K562 (cell line): ENCODE measurements at regions not wholly inside any gene's neighbourhood (a gene's known extent, or its start where the extent isn't known, plus 50 kb on each side); places are given as distances from the start of the nearest gene placed in this dataset.

ENCODE experiments used
- ATAC-seq: fragments of 200-7000 bp; cut with Tn5 transposase; 3 replicates; pipeline ENCODE4 v1.9.1; 2020; ENCODE audit warnings: moderate library complexity
- BruUV-seq: library from RNA; stranded (reverse); fragments of 400-500 nt; replicated peaks from 2 replicates; lab custom pipeline; 2021; lab: Mats Ljungman, UMichigan
- CTCF ChIA-PET: fragments of 300-600 bp; formaldehyde crosslinking; extraction: SDS; loops from one replicate; lab custom pipeline; 2021; ENCODE audit warnings: low intra/inter-chr PET ratio; lab: Yijun Ruan, JAX
- POLR2A ChIA-PET: fragments of 300-600, 350-650 bp; sonication (Branson Sonifier 250); formaldehyde crosslinking; extraction: SDS; loops from one replicate; lab custom pipeline; 2021; ENCODE audit warnings: antibody characterized with exemption, inconsistent platforms; lab: Yijun Ruan, JAX
- DNase-seq, 4 experiments: peaks; one replicate each; pipeline versions ENCODE4 v3.0.0 to v3.0.0-alpha.2; 2011 to 2018; ENCODE audit warnings: low spot score in 3 of 4, mixed read lengths in 3 of 4; ENCODE audit errors: extremely low read depth in 1 of 4
- FAIRE-seq: peaks from 2 replicates; lab custom pipeline; 2011; peaks lifted over from hg19 to GRCh38; lab: Jason Lieb, UNC
- H2AFZ ChIP-seq: 2 replicates; pipeline ENCODE4 v1.6.0; 2011; ENCODE audit warnings: low read depth, low read length, control low read depth, inconsistent platforms
- H3K27ac ChIP-seq: fragments of 200-600 bp; 3 replicates; pipeline ENCODE4 v1.8.0; 2011; ENCODE audit warnings: low read depth, mild to moderate bottlenecking, control low read depth, inconsistent platforms, low read length, moderate library complexity, mixed read lengths; ENCODE audit errors: extremely low read depth
- H3K27me3 ChIP-seq, 2 experiments: fragments of 300-600 bp in 1 of 2; 2 replicates in 1 of 2; 3 replicates in 1 of 2; pipeline versions ENCODE4 v1.6.0 to v1.8.0; 2011; ENCODE audit warnings: inconsistent platforms in 2 of 2, low read length in 2 of 2, mild to moderate bottlenecking in 1 of 2, mixed read lengths in 1 of 2, moderate library complexity in 1 of 2; ENCODE audit not compliant: control insufficient read depth in 2 of 2, insufficient read depth in 2 of 2
- H3K36me3 ChIP-seq: fragments of 300-600 bp; 3 replicates; pipeline ENCODE4 v1.8.0; 2011; ENCODE audit warnings: mild to moderate bottlenecking, low read length, inconsistent platforms; ENCODE audit not compliant: control insufficient read depth, insufficient read depth
- H3K4me1 ChIP-seq, 2 experiments: fragments of 200-600 bp in 1 of 2; replicated peaks in 1 of 2; 2 replicates in 1 of 2; 3 replicates in 1 of 2; pipeline versions ENCODE4 v1.5.1 to v1.8.0; 2011; ENCODE audit warnings: inconsistent platforms in 2 of 2, low read length in 2 of 2, mild to moderate bottlenecking in 1 of 2, mixed read lengths in 1 of 2, moderate library complexity in 1 of 2; ENCODE audit not compliant: control insufficient read depth in 2 of 2, insufficient read depth in 2 of 2
- H3K4me2 ChIP-seq: 2 replicates; pipeline ENCODE4 v1.6.1; 2011; ENCODE audit warnings: low read length, control low read depth, inconsistent platforms, mixed read lengths; ENCODE audit not compliant: insufficient read depth
- H3K4me3 ChIP-seq: fragments of 200-600 bp; sonication (generic), shearing (Covaris generic); 2 replicates; pipeline ENCODE4 v1.5.1; 2016; ENCODE audit warnings: control low read depth, inconsistent platforms
- H3K79me2 ChIP-seq: fragments of 200-600 bp; 3 replicates; pipeline ENCODE4 v1.8.0; 2011; ENCODE audit warnings: low read length, inconsistent platforms; ENCODE audit not compliant: control insufficient read depth, insufficient read depth
- H3K9ac ChIP-seq, 2 experiments: 2 replicates each; pipeline versions ENCODE4 v1.6.0 to v1.6.1; 2011; ENCODE audit warnings: low read depth in 2 of 2, low read length in 2 of 2, control low read depth in 1 of 2, inconsistent platforms in 1 of 2, mild to moderate bottlenecking in 1 of 2, mixed read lengths in 1 of 2; ENCODE audit not compliant: insufficient read depth in 1 of 2
- H3K9me1 ChIP-seq: one replicate; pipeline ENCODE4 v1.6.0; 2011; ENCODE audit warnings: inconsistent platforms, mild to moderate bottlenecking, low read length, moderate library complexity; ENCODE audit not compliant: control insufficient read depth, insufficient read depth
- H3K9me3 ChIP-seq: replicated peaks from 2 replicates; pipeline ENCODE4 v1.5.1; 2011; ENCODE audit warnings: low read depth, low read length, inconsistent platforms; ENCODE audit not compliant: control insufficient read depth, insufficient read depth
- H4K20me1 ChIP-seq: replicated peaks from 2 replicates; pipeline ENCODE4 v1.6.1; 2011; ENCODE audit warnings: low read length, inconsistent platforms, mixed read lengths; ENCODE audit not compliant: control insufficient read depth, insufficient read depth
- CREBBP ChIP-seq: IDR thresholded peaks from one replicate; pipeline ENCODE4 v1.6.1; 2012; ENCODE audit warnings: low read depth, mild to moderate bottlenecking, control low read depth, inconsistent platforms, low read length
- FOSL1 ChIP-seq: fragments of 200-800 bp; sonication (Bioruptor generic); conservative IDR thresholded peaks from 2 replicates; pipeline ENCODE4 v1.6.1; 2016; ENCODE audit warnings: missing genetic modification characterization, missing compliant biosample characterization
- FOXK1 ChIP-seq: sonication (generic); formaldehyde crosslinking; IDR thresholded peaks from 2 replicates; pipeline ENCODE4 v1.8.0; 2022; ENCODE audit warnings: missing genetic modification reagents, mild to moderate bottlenecking, borderline replicate concordance
- HDAC1 ChIP-seq, 2 experiments: fragments of 450-650 bp; IDR thresholded peaks; 2 replicates each; pipeline ENCODE4 v1.6.1; 2016 to 2017; ENCODE audit warnings: inconsistent platforms in 1 of 2, mild to moderate bottlenecking in 1 of 2, moderate library complexity in 1 of 2
- MECOM ChIP-seq: fragments of 250-450 bp; sonication (Bioruptor Pico); IDR thresholded peaks from 2 replicates; pipeline ENCODE4 v1.8.0; 2022; ENCODE audit warnings: inconsistent platforms
- SFPQ ChIP-seq: fragments of 200-400 bp; formaldehyde crosslinking; IDR thresholded peaks from 2 replicates; pipeline ENCODE4 v1.6.1; 2017; ENCODE audit warnings: mild to moderate bottlenecking, low read depth, low read length, moderate library complexity
- ZMIZ1 ChIP-seq, 2 experiments: fragments of 150-350 bp in 1 of 2; IDR thresholded peaks; 2 replicates each; pipeline ENCODE4 v1.6.1; 2012 to 2016; ENCODE audit warnings: low read depth in 2 of 2, low read length in 2 of 2, mild to moderate bottlenecking in 1 of 2, moderate library complexity in 1 of 2
- ZNF134 ChIP-seq: fragments of 250-450 bp; sonication (Bioruptor Pico); conservative IDR thresholded peaks from 2 replicates; pipeline ENCODE4 v1.4.0; 2020
- ZNF263 ChIP-seq: sonication (generic); formaldehyde crosslinking; IDR thresholded peaks from 2 replicates; pipeline ENCODE4 v1.8.0; 2022; ENCODE audit warnings: mild to moderate bottlenecking, missing genetic modification reagents, borderline replicate concordance
- ZNF280A ChIP-seq: fragments of 450-650 bp; IDR thresholded peaks from 2 replicates; pipeline ENCODE4 v1.6.1; 2018; ENCODE audit warnings: mild to moderate bottlenecking, low read depth; ENCODE audit not compliant: partially characterized antibody
- ZNF347 ChIP-seq: fragments of 450-650 bp; formaldehyde crosslinking; IDR thresholded peaks from 2 replicates; pipeline ENCODE4 v1.4.0; 2020; ENCODE audit warnings: low read depth, mild to moderate bottlenecking, moderate library complexity
- ZNF384 ChIP-seq: IDR thresholded peaks from 2 replicates; pipeline ENCODE4 v1.6.1; 2012; ENCODE audit warnings: low read depth, low read length, improper control_type of control experiment
- WGBS: fragments of 100-300 bp; shearing (Covaris generic); methylation state at CpG from one replicate; pipeline ENCODE4 v1.1.6; 2016; ENCODE audit warnings: low coverage, mixed read lengths; ENCODE audit not compliant: insufficient coverage; ENCODE audit errors: missing lambda C conversion rate; 5-methylcytosine and 5-hydroxymethylcytosine counted together
- in situ Hi-C: fragments of 300-500 bp; cut with MboI; formaldehyde crosslinking; loops from 4 replicates; pipeline ENCODE4 v1.15.0; 2018; ENCODE audit warnings: inconsistent platforms, mixed read lengths
- intact Hi-C: fragments of 100-400 bp; cut with micrococcal nuclease; formaldehyde crosslinking; loops from 2 replicates; pipeline ENCODE4 v1.14.2; 2022

- TF ChIP-seq ZMIZ1 (IDR thresholded peaks at IDR 0.05; ENCODE audit: low read depth in 2 of 2, low read length in 2 of 2) (no peak), ZNF280A (no peak)
Measured at GRCh38 chr3:18044971-18045880, 302.8 kb upstream of the TBC1D5 start (continued).

GRCh38 chr3:18044191-18044590, 301.8 kb upstream of the TBC1D5 start:
- POLR2A ChIA-PET = interaction anchor here (1.0 kb wide), 1 partner anchor 88 kb away, joined by 5 read pairs; no protein-coding TSS in a partner anchor
- Histone ChIP-seq H3K36me3 (no peaks in the 10 kb centered on the region), H3K27me3 (no peaks in the 10 kb centered on the region), H3K9me1 (no peaks in the 10 kb centered on the region), H4K20me1 (no peaks in the 10 kb centered on the region), H2AFZ (no peak overlapping the region), H3K4me3 (no peak overlapping the region), H3K4me1 (no peaks in the 10 kb centered on the region), H3K27ac (no peak overlapping the region), H3K9me3 (no peaks in the 10 kb centered on the region), H3K9ac (no peak overlapping the region), H3K79me2 (no peaks in the 10 kb centered on the region), H3K4me2 (no peak overlapping the region)
- intact Hi-C loops (no loop called here), in situ Hi-C loops (no loop called here)
- 0% methylated on average over 2 of the region's 2 CpGs for WGBS
- CTCF ChIA-PET = no interaction called here
- DNase-seq = no peak
- no peak for FAIRE-seq
- no TSS peak for BruUV-seq
- ATAC-seq = no peak
- no peak for TF ChIP-seq ZNF384
- no peak for TF ChIP-seq MECOM (CRISPR knock-in tag)
- no peak for TF ChIP-seq FOSL1 (tag)
- no peak for TF ChIP-seq ZNF263 (CRISPR knock-in tag)
- no peak for TF ChIP-seq HDAC1 (IDR thresholded peaks at IDR 0.05)
- no peak for TF ChIP-seq CREBBP
- TF ChIP-seq ZNF347 (CRISPR knock-in tag) = no peak
- TF ChIP-seq ZNF134 (CRISPR knock-in tag) = no peak
- no peak for TF ChIP-seq SFPQ
- TF ChIP-seq FOXK1 (CRISPR knock-in tag) = no peak
